ENCODE measurements at regions not wholly inside any gene's neighbourhood (a gene's known extent, or its start where the extent isn't known, plus 50 kb on each side); places are given as distances from the start of the nearest gene placed in this dataset.

DNA sequence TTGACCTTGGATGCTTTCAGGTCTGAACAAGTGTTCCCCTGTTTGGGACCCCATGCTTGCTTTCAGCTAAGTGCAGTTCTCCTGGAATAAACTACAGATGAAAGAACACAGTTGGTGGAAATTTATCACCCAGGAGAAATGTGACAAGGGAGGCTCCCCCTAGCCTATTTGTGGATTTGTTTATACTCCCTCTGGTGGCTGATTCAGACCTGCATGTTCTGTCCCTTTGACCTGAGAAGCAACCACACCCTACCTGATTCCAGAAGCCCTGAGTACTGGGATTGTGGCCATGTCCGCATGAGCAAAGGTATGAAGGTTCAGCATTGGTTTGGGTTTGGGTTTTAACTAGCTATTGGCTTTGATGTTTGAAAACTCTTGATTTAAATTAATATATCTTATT, 440.9 kb downstream of the MID1IP1 start:
- TF ChIP-seq, protein P1, sequence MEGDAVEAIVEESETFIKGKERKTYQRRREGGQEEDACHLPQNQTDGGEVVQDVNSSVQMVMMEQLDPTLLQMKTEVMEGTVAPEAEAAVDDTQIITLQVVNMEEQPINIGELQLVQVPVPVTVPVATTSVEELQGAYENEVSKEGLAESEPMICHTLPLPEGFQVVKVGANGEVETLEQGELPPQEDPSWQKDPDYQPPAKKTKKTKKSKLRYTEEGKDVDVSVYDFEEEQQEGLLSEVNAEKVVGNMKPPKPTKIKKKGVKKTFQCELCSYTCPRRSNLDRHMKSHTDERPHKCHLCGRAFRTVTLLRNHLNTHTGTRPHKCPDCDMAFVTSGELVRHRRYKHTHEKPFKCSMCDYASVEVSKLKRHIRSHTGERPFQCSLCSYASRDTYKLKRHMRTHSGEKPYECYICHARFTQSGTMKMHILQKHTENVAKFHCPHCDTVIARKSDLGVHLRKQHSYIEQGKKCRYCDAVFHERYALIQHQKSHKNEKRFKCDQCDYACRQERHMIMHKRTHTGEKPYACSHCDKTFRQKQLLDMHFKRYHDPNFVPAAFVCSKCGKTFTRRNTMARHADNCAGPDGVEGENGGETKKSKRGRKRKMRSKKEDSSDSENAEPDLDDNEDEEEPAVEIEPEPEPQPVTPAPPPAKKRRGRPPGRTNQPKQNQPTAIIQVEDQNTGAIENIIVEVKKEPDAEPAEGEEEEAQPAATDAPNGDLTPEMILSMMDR (IDR thresholded peaks at IDR 0.05; ENCODE audit: low read depth, low read length, missing input control): peak; percentile 58
- TF ChIP-seq, protein P2, sequence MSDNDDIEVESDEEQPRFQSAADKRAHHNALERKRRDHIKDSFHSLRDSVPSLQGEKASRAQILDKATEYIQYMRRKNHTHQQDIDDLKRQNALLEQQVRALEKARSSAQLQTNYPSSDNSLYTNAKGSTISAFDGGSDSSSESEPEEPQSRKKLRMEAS (IDR thresholded peaks at IDR 0.05): no peak
- TF ChIP-seq NR2F2 (IDR thresholded peaks at IDR 0.05) (no peak), TAF1 (conservative IDR thresholded peaks at IDR 0.05) (no peak), JUND (IDR thresholded peaks at IDR 0.05) (no peak), EGR1 (IDR thresholded peaks at IDR 0.05; ENCODE audit: low read depth in 2 of 2) (no peak), RXRA (IDR thresholded peaks at IDR 0.05) (peak; percentile 11 to 34), HNF4G (IDR thresholded peaks at IDR 0.05) (no peak), YY1 (IDR thresholded peaks at IDR 0.05) (no peak), RAD21 (IDR thresholded peaks at IDR 0.05) (peak; percentile 75 to 89)
- TF ChIP-seq, protein P3, sequence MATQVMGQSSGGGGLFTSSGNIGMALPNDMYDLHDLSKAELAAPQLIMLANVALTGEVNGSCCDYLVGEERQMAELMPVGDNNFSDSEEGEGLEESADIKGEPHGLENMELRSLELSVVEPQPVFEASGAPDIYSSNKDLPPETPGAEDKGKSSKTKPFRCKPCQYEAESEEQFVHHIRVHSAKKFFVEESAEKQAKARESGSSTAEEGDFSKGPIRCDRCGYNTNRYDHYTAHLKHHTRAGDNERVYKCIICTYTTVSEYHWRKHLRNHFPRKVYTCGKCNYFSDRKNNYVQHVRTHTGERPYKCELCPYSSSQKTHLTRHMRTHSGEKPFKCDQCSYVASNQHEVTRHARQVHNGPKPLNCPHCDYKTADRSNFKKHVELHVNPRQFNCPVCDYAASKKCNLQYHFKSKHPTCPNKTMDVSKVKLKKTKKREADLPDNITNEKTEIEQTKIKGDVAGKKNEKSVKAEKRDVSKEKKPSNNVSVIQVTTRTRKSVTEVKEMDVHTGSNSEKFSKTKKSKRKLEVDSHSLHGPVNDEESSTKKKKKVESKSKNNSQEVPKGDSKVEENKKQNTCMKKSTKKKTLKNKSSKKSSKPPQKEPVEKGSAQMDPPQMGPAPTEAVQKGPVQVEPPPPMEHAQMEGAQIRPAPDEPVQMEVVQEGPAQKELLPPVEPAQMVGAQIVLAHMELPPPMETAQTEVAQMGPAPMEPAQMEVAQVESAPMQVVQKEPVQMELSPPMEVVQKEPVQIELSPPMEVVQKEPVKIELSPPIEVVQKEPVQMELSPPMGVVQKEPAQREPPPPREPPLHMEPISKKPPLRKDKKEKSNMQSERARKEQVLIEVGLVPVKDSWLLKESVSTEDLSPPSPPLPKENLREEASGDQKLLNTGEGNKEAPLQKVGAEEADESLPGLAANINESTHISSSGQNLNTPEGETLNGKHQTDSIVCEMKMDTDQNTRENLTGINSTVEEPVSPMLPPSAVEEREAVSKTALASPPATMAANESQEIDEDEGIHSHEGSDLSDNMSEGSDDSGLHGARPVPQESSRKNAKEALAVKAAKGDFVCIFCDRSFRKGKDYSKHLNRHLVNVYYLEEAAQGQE (IDR thresholded peaks at IDR 0.05): no peak
- TF ChIP-seq, protein P4, sequence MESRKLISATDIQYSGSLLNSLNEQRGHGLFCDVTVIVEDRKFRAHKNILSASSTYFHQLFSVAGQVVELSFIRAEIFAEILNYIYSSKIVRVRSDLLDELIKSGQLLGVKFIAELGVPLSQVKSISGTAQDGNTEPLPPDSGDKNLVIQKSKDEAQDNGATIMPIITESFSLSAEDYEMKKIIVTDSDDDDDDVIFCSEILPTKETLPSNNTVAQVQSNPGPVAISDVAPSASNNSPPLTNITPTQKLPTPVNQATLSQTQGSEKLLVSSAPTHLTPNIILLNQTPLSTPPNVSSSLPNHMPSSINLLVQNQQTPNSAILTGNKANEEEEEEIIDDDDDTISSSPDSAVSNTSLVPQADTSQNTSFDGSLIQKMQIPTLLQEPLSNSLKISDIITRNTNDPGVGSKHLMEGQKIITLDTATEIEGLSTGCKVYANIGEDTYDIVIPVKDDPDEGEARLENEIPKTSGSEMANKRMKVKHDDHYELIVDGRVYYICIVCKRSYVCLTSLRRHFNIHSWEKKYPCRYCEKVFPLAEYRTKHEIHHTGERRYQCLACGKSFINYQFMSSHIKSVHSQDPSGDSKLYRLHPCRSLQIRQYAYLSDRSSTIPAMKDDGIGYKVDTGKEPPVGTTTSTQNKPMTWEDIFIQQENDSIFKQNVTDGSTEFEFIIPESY (IDR thresholded peaks at IDR 0.05): no peak
